ENCODE measurements at regions not wholly inside any gene's neighbourhood (a gene's known extent, or its start where the extent isn't known, plus 50 kb on each side); places are given as distances from the start of the nearest gene placed in this dataset.

DNA sequence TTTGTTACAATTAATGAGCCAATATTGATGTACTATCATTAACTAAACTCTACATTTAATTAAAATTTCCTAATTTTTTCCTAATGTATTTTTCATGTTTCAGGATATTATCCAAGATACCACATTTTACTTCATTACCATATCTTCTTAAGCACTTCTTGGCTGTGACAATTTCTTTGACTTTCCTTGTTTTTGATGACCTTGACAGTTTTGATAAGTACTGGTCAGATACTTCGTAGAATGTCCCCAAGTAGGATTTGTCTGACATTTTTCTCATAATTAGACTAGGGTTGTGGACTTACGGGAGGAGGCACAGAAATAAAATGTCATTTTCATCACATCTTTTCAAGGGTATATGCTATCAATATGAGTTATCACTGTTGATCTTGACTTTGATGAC is 700.9 kb downstream of the BCL11B start:
- no peaks in the 10 kb centered on the region for H3K27me3 Mint-ChIP-seq (ENCODE audit: insufficient read depth)
- H3K36me3 Mint-ChIP-seq (ENCODE audit: low read depth): 0 out of 2 replicates have a peak, but pooled peaks cover 4% of the 10 kb centered on the region
- no peak overlapping the region for H3K4me3 Mint-ChIP-seq
- H3K4me1 Mint-ChIP-seq (ENCODE audit: low read depth): no peaks in the 10 kb centered on the region
- TF ChIP-seq, protein P1, sequence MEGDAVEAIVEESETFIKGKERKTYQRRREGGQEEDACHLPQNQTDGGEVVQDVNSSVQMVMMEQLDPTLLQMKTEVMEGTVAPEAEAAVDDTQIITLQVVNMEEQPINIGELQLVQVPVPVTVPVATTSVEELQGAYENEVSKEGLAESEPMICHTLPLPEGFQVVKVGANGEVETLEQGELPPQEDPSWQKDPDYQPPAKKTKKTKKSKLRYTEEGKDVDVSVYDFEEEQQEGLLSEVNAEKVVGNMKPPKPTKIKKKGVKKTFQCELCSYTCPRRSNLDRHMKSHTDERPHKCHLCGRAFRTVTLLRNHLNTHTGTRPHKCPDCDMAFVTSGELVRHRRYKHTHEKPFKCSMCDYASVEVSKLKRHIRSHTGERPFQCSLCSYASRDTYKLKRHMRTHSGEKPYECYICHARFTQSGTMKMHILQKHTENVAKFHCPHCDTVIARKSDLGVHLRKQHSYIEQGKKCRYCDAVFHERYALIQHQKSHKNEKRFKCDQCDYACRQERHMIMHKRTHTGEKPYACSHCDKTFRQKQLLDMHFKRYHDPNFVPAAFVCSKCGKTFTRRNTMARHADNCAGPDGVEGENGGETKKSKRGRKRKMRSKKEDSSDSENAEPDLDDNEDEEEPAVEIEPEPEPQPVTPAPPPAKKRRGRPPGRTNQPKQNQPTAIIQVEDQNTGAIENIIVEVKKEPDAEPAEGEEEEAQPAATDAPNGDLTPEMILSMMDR (IDR thresholded peaks at IDR 0.05): no peak
- peaks cover 66% of the 10 kb centered on the region for H3K9me3 Mint-ChIP-seq
- H3K27ac Mint-ChIP-seq: no peak overlapping the region
- DNase-seq: no peak

DNA sequence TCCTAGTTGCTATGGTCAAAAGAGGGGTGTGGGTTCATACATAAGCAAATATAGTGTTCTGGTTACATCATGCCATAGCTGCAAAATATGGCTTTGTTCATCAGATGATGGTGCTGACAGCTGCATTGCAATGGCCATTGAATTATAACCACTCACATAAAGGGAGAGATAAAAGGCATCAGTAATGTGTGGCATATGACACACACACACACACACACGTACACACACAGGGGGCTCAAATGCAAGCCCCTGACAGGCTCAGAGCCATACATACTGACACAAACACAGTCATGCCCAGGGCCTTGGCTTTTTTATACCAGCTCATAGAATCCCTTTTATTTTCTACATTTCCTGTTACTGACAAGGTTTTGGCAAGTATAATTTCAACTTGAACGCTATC is 698.9 kb downstream of the BCL11B start:
- DNase-seq: no peak
- Mint-ChIP-seq H3K27ac (no peak overlapping the region), H3K27me3 (ENCODE audit: insufficient read depth) (no peaks in the 10 kb centered on the region), H3K36me3 (ENCODE audit: low read depth) (0 out of 2 replicates have a peak, but pooled peaks cover 4% of the 10 kb centered on the region), H3K4me3 (no peak overlapping the region), H3K4me1 (ENCODE audit: low read depth) (no peaks in the 10 kb centered on the region), H3K9me3 (peaks cover 53% of the 10 kb centered on the region)
- TF ChIP-seq, protein P1 (IDR thresholded peaks at IDR 0.05): no peak

DNA sequence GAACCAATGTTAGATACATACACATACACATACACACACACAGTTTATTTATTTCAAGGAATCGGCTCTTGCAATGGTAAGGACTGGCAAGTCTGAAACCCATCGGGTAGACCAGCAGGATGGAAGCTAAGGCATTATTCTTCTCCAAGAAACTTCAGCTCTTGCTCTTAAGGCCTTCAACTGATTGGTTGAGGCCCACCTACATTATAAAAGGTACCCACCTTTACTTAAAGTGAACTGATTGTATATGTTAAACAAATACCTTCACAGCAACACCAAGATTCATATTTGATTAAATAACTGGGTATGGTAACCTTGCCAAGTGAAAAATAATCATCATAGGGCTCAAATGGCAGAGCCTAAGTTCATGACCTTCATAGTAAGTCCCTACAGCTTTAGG is 695.5 kb downstream of the BCL11B start:
- Mint-ChIP-seq H3K4me3 (no peak overlapping the region), H3K36me3 (ENCODE audit: low read depth) (0 out of 2 replicates have a peak, but pooled peaks cover 4% of the 10 kb centered on the region), H3K9me3 (peaks cover 42% of the 10 kb centered on the region), H3K4me1 (ENCODE audit: low read depth) (no peaks in the 10 kb centered on the region), H3K27ac (no peak overlapping the region), H3K27me3 (ENCODE audit: insufficient read depth) (no peaks in the 10 kb centered on the region)
- TF ChIP-seq, protein P1 (IDR thresholded peaks at IDR 0.05): no peak
- DNase-seq: no peak

DNA sequence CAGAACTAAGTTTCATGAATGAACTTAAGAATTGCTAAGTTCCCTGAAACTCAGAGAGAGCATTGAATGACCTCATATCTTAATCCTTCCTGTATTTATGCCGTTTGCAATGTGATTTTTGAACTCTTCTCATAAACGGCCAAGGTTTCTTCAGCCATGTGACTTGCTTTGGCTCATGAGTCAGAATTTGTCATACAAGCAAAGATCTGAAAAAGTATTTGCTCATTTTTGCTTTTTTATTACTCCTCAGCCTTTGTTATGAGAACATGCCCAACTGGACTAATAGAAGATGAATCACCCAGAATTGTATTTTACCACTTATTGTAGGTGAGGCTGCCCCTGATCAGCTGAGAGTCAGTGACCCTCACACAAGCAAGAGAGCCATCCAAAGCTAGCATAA is 693.8 kb downstream of the BCL11B start:
- DNase-seq: peak; percentile 25
- H3K27ac Mint-ChIP-seq: no peak overlapping the region
- H3K9me3 Mint-ChIP-seq: peaks cover 39% of the 10 kb centered on the region
- TF ChIP-seq, protein P1 (IDR thresholded peaks at IDR 0.05): no peak
- no peaks in the 10 kb centered on the region for H3K27me3 Mint-ChIP-seq (ENCODE audit: insufficient read depth)
- no peak overlapping the region for H3K4me3 Mint-ChIP-seq
- H3K36me3 Mint-ChIP-seq (ENCODE audit: low read depth): peaks cover 10% of the 10 kb centered on the region
- H3K4me1 Mint-ChIP-seq (ENCODE audit: low read depth): no peaks in the 10 kb centered on the region

DNA sequence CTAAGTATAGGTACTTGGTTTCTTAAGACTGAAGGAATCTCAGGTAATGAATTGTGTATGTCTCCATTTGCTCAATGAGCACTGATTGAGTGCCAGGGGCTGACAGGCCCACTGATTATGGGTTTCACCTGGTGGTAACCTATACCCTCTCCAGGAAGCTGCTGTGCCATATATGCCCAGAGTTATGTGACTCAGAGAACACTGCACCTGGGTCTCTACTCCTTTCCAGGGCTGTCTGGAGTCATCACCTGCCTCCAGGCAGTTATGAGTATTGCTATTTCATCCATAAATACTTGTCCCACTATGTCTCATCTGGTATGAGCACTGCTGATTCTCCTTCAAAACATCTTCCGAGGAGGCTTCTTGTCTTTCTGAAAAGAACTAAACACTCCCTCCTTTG is 692.9 kb downstream of the BCL11B start:
- peaks cover 43% of the 10 kb centered on the region for H3K9me3 Mint-ChIP-seq
- no peaks in the 10 kb centered on the region for H3K4me1 Mint-ChIP-seq (ENCODE audit: low read depth)
- no peak overlapping the region for H3K27ac Mint-ChIP-seq
- H3K36me3 Mint-ChIP-seq (ENCODE audit: low read depth): peaks cover 10% of the 10 kb centered on the region
- no peaks in the 10 kb centered on the region for H3K27me3 Mint-ChIP-seq (ENCODE audit: insufficient read depth)
- DNase-seq: no peak
- H3K4me3 Mint-ChIP-seq: no peak overlapping the region
- TF ChIP-seq, protein P1 (IDR thresholded peaks at IDR 0.05): no peak

DNA sequence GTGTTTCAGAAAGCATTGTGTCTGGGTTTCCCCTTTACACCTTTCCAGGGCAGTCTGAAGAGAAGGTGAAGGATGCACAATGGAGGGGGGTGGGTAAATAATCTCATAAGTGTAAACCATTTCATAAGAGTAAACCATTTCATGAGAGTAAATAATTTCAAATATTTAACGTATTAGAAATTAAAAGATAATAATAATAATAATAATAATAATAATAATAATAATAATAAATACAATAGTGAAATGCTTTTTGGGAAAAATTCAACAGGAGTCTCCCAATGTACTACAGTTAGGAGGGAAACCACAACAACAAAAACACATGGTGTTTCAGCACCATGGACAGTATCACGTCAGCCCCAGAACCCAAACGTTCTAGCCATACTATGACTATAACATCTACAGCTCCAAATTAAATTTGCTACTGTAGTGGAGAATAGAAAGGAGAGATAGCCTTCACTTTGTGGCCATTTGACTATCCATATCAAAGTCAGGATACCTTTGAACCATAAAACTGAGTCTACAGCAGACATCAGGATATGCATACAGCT is 691.8 kb downstream of the BCL11B start:
- TF ChIP-seq, protein P1 (IDR thresholded peaks at IDR 0.05): no peak
- Mint-ChIP-seq H3K27me3 (ENCODE audit: insufficient read depth) (no peaks in the 10 kb centered on the region), H3K27ac (no peak overlapping the region), H3K4me1 (ENCODE audit: low read depth) (no peaks in the 10 kb centered on the region), H3K4me3 (no peak overlapping the region), H3K9me3 (peaks cover 42% of the 10 kb centered on the region), H3K36me3 (ENCODE audit: low read depth) (peaks cover 6% of the 10 kb centered on the region)
- no peak for DNase-seq
